Vagina (tissue), 2 donors: ENCODE measurements at regions not wholly inside any gene's neighbourhood (a gene's known extent, or its start where the extent isn't known, plus 50 kb on each side); places are given as distances from the start of the nearest gene placed in this dataset.

ENCODE experiments used
- DNase-seq, 2 donors: peaks; one replicate each; pipeline ENCODE4 v3.0.0-alpha.2; 2017; ENCODE audit errors: extremely low spot score in 2 of 2
- H3K27ac ChIP-seq: fragments of 200-600 bp; sonication (generic); one replicate; pipeline ENCODE4 v1.5.1; 2019
- H3K27me3 ChIP-seq: fragments of 200-600 bp; sonication (generic); one replicate; pipeline ENCODE4 v1.5.1; 2019
- H3K36me3 ChIP-seq, 2 donors: fragments of 200-600 bp; sonication (generic); one replicate each; pipeline ENCODE4 v1.5.1; 2017 to 2019
- H3K4me1 ChIP-seq: fragments of 200-600 bp; sonication (generic); one replicate; pipeline ENCODE4 v1.5.1; 2019
- H3K4me3 ChIP-seq, 2 donors: fragments of 200-600 bp; sonication (generic); 1 replicate in 1 of 2; 2 replicates in 1 of 2; pipeline ENCODE4 v1.5.1; 2016 to 2019
- H3K9me3 ChIP-seq: fragments of 200-600 bp; sonication (generic); one replicate; pipeline ENCODE4 v1.5.1; 2019
- CTCF ChIP-seq, 3 experiments: fragments of 450-650 bp in 2 of 3; fragments of 200-600 bp in 1 of 3; sonication (generic) in 1 of 3; IDR thresholded peaks; one replicate each; pipeline ENCODE4 v1.5.1; 2017 to 2019; ENCODE audit warnings: antibody characterized with exemption in 3 of 3, mild to moderate bottlenecking in 2 of 3, moderate library complexity in 2 of 3
- POLR2A ChIP-seq, 2 donors: fragments of 450-650 bp; IDR thresholded peaks; one replicate each; pipeline ENCODE4 v1.6.1; 2017; ENCODE audit warnings: antibody characterized with exemption in 2 of 2, mild to moderate bottlenecking in 2 of 2, moderate library complexity in 2 of 2
- POLR2AphosphoS5 ChIP-seq, 2 donors: sonication (generic); formaldehyde crosslinking; IDR thresholded peaks; one replicate each; pipeline ENCODE4 v1.9.0; 2017; ENCODE audit warnings: antibody characterized with exemption in 2 of 2, mild to moderate bottlenecking in 2 of 2, low read depth in 1 of 2; ENCODE audit not compliant: insufficient read depth in 1 of 2
- intact Hi-C: fragments of 100-400 bp; cut with DNase I; formaldehyde crosslinking; loops from one replicate; pipeline ENCODE4 v1.15.1; 2023

DNA sequence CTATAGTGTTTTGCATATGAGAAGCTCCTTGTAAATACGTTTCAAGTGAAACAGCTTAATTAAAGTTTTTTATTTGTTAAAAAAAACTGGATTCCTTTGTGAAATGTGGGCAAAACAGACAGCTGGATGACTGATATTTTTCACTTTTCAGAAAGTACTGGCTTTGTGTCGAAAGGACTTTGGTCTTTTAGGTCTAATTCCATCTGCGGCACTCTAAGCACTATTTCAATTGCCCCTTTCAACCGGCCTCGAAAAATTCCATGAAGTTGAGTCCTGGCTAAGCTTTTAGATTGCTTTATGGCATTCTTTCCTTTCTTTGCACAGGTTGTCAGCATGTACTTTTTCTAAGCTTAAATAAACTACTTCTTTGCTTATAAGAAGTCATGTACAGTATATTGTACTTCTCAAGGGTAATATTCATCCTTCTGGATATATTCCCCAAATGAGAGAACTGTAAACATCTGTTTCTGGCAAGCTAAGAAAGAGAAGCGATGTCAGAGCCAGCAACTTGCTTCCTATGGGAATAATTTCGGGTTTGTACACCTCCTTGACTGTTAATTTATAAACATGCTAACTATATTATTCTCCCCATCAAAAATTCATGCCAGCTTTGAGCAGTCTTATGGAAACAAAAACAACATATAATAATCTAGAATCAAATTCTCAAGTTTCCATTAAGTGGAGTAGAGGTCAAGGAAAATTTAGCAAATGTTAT is 611.3 kb downstream of the ETNK1 start:
- no peak overlapping the region for H3K27ac ChIP-seq
- no peaks in the 10 kb centered on the region for H3K27me3 ChIP-seq
- no peak for DNase-seq
- H3K9me3 ChIP-seq = no peaks in the 10 kb centered on the region
- TF ChIP-seq POLR2A (IDR thresholded peaks at IDR 0.05) (no peak), POLR2AphosphoS5 (IDR thresholded peaks at IDR 0.05; ENCODE audit: insufficient read depth in 1 of 2, low read depth in 1 of 2) (no peak), CTCF (IDR thresholded peaks at IDR 0.05) (no peak)
- intact Hi-C loops = no loop called here
- H3K4me1 ChIP-seq = no peaks in the 10 kb centered on the region
- no peak overlapping the region for H3K4me3 ChIP-seq
- no peaks in the 10 kb centered on the region for H3K36me3 ChIP-seq

GRCh38 chr12:23236811-23237210 is 611.8 kb downstream of the ETNK1 start:
- no peaks in the 10 kb centered on the region for H3K4me1 ChIP-seq
- H3K4me3 ChIP-seq = no peak overlapping the region
- intact Hi-C loops = no loop called here
- DNase-seq = no peak
- H3K9me3 ChIP-seq = no peaks in the 10 kb centered on the region
- TF ChIP-seq POLR2A (IDR thresholded peaks at IDR 0.05) (no peak), CTCF (IDR thresholded peaks at IDR 0.05) (no peak), POLR2AphosphoS5 (IDR thresholded peaks at IDR 0.05; ENCODE audit: insufficient read depth in 1 of 2, low read depth in 1 of 2) (no peak)
- H3K27me3 ChIP-seq = no peaks in the 10 kb centered on the region
- H3K36me3 ChIP-seq = no peaks in the 10 kb centered on the region
- no peak overlapping the region for H3K27ac ChIP-seq

DNA sequence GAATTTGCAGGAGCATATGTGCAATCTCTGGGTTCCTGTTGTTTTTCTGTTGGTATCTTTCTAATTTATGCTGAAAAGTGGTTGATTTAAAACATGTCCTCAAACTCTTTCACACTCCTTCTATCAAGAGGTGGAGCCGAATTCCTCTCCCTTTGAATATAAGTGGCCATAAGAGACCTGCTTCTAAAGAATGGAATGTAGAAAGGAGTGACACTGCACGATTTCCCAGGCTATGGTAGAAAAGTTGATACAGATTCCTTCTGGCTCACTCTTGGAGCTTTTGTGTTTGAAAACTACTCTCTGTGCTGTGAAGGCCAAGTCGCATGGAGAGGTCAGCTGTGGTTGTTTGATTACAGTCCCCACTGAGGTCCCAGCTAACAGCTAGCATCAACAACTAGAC is 613.2 kb downstream of the ETNK1 start:
- no peaks in the 10 kb centered on the region for H3K36me3 ChIP-seq
- intact Hi-C loops = no loop called here
- TF ChIP-seq CTCF (IDR thresholded peaks at IDR 0.05) (no peak), POLR2A (IDR thresholded peaks at IDR 0.05) (no peak), POLR2AphosphoS5 (IDR thresholded peaks at IDR 0.05; ENCODE audit: insufficient read depth in 1 of 2, low read depth in 1 of 2) (no peak)
- H3K4me3 ChIP-seq = no peak overlapping the region
- DNase-seq = no peak
- H3K4me1 ChIP-seq = no peaks in the 10 kb centered on the region
- no peaks in the 10 kb centered on the region for H3K27me3 ChIP-seq
- H3K9me3 ChIP-seq = no peaks in the 10 kb centered on the region
- no peak overlapping the region for H3K27ac ChIP-seq

- Histone ChIP-seq H3K4me3 (no peak overlapping the region), H3K9me3 (no peaks in the 10 kb centered on the region), H3K4me1 (no peaks in the 10 kb centered on the region), H3K36me3 (no peaks in the 10 kb centered on the region), H3K27me3 (no peaks in the 10 kb centered on the region), H3K27ac (no peak overlapping the region)
- TF ChIP-seq CTCF (IDR thresholded peaks at IDR 0.05) (no peak), POLR2A (IDR thresholded peaks at IDR 0.05) (no peak), POLR2AphosphoS5 (IDR thresholded peaks at IDR 0.05; ENCODE audit: insufficient read depth in 1 of 2, low read depth in 1 of 2) (no peak)
- intact Hi-C loops = no loop called here
- DNase-seq = no peak
Measured at GRCh38 chr12:23238957-23239356, 614.0 kb downstream of the ETNK1 start.

- TF ChIP-seq POLR2AphosphoS5 (IDR thresholded peaks at IDR 0.05; ENCODE audit: insufficient read depth in 1 of 2, low read depth in 1 of 2) = no peak
- TF ChIP-seq POLR2A (IDR thresholded peaks at IDR 0.05) = no peak
- TF ChIP-seq CTCF (IDR thresholded peaks at IDR 0.05) = no peak
- no peaks in the 10 kb centered on the region for H3K4me1 ChIP-seq
- H3K27me3 ChIP-seq = no peaks in the 10 kb centered on the region
- H3K9me3 ChIP-seq = no peaks in the 10 kb centered on the region
- H3K27ac ChIP-seq = no peak overlapping the region
- intact Hi-C loops = no loop called here
- DNase-seq = no peak
- no peaks in the 10 kb centered on the region for H3K36me3 ChIP-seq
- H3K4me3 ChIP-seq = no peak overlapping the region
Measured at GRCh38 chr12:23245186-23245585, 620.2 kb downstream of the ETNK1 start.
